Upper lobe of left lung (tissue), 4 donors: ENCODE measurements at regions not wholly inside any gene's neighbourhood (a gene's known extent, or its start where the extent isn't known, plus 50 kb on each side); places are given as distances from the start of the nearest gene placed in this dataset.

Experiments used
- POLR2A ChIP-seq, 4 donors: fragments of 450-650 bp; IDR thresholded peaks; one replicate each; pipeline ENCODE4 v1.5.1; 2016 to 2017; ENCODE audit warnings: antibody characterized with exemption in 4 of 4, mild to moderate bottlenecking in 2 of 4
- POLR2AphosphoS5 ChIP-seq, 2 donors: sonication (generic); formaldehyde crosslinking; IDR thresholded peaks; one replicate each; pipeline ENCODE4 v1.5.1; 2017; ENCODE audit warnings: antibody characterized with exemption in 2 of 2
- TF ChIP-seq, protein P1 (sequence below), 6 experiments: fragments of 450-650 bp in 4 of 6; fragments of 200-600 bp in 2 of 6; sonication (generic) in 2 of 6; IDR thresholded peaks; one replicate each; pipeline ENCODE4 v1.5.1; 2016 to 2019; ENCODE audit warnings: antibody characterized with exemption in 6 of 6

DNA sequence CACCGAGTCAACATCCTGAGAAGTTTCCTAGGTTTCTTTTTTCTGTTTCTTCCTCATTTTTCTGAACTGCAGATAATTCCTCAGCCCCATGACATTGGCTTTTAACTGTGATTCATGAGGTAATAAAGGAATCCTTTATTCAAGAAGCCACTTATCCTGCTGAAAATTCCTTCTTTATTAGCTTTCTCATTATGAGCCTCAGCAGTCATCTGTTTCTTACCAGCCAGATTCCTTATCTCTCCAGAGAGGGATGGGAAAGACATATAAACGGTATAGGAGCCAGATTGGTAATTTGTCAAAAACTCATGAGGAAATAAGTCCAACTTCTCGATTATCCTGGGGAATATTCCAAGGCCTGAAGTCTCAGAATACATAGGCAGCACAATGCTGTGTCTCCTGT, 465.4 kb downstream of the ICE1 start:
- TF ChIP-seq POLR2AphosphoS5 (IDR thresholded peaks at IDR 0.05) (no peak), POLR2A (IDR thresholded peaks at IDR 0.05) (no peak)
- TF ChIP-seq, protein P1, sequence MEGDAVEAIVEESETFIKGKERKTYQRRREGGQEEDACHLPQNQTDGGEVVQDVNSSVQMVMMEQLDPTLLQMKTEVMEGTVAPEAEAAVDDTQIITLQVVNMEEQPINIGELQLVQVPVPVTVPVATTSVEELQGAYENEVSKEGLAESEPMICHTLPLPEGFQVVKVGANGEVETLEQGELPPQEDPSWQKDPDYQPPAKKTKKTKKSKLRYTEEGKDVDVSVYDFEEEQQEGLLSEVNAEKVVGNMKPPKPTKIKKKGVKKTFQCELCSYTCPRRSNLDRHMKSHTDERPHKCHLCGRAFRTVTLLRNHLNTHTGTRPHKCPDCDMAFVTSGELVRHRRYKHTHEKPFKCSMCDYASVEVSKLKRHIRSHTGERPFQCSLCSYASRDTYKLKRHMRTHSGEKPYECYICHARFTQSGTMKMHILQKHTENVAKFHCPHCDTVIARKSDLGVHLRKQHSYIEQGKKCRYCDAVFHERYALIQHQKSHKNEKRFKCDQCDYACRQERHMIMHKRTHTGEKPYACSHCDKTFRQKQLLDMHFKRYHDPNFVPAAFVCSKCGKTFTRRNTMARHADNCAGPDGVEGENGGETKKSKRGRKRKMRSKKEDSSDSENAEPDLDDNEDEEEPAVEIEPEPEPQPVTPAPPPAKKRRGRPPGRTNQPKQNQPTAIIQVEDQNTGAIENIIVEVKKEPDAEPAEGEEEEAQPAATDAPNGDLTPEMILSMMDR (IDR thresholded peaks at IDR 0.05): no peak
